Hematopoietic multipotent progenitor cell treated with erythropoietin and hydrocortisone succinate and interleukin-3 and kit ligand, for 4 days (in vitro differentiated cells): ENCODE measurements at regions not wholly inside any gene's neighbourhood (a gene's known extent, or its start where the extent isn't known, plus 50 kb on each side); places are given as distances from the start of the nearest gene placed in this dataset.

Experiments used
- DNase-seq: peaks from one replicate; pipeline ENCODE4 v3.0.0-alpha.2; 2015

DNA sequence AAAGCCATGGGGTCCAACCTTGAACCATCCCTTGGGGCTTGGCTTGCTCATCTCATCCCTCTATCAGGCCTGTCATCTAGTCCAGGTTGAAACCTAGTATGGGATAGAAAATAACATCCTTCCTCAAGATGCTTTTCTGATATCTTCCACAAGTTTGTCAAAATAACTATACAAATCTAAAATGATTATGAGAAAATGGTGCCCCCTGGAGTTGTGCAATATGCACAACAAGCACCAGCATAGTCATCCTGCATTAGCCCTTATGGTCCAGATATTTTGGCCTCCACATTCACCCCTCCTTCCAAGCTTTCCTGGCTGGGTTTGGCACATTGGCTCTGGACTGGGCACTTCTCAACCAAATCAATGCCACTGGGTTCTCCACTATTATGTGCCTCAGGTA, 101.2 kb downstream of the TBX19 start:
- DNase-seq: no peak

- DNase-seq: no peak
Observed at GRCh38 chr1:168380945-168381344, 100.3 kb downstream of the TBX19 start.

DNA sequence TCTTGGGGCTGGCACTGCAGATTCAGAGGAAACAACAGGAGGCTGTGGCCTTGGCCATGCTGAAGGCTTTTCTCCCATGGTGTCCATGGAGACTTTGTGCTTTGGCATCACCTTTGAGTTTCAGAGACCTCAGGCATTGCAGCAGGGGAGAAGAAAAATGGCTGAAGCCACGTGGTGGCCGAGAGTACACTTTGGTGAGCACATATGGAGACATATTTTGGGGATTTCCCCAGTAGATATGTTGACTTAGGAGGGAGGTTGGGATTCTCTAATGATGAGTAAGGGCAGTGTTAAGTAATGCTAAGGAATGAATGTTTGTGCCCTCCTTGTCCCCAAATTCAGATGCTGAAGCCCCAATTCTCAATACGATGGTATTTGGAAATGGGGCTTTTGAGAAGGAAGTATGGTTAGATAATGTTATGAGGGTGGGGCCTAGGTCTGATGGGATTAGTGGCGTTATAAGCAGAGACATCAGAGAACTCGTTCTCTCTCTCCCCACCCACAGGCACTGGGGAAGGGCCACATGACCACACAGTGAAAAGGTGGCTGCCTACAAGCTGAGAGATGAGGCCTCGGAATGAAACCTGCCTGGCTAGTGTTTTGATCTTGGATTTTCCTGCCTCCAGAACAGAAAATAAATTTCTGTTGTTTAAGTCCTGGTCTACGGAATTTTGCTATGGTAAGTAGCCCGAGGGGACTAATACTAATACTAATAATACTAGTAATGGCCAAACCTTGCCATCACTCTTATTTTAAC, 98.6 kb downstream of the TBX19 start:
- DNase-seq: no peak

- DNase-seq: no peak
Observed at GRCh38 chr1:168375566-168376300, 95.1 kb downstream of the TBX19 start.

DNA sequence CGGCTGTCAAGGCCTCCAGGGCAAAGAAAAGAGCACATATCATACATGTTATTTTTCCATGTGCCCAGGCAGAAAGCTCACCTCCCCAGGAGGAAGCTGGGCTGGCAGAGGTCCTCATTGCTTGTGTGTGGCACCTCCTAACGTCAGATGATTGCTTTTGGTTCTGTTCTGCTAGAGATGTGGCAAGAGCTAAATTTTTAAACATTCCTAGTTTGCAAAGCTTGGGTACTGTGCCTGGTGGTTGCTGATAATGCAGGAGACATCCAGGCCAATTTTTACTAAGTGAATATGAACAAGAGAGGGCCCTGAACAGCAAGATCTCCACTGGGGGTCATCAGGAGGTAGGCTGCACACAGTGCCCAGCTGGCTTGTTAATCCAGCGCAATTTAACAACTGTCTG, 93.9 kb downstream of the TBX19 start:
- DNase-seq: peak; percentile 64

DNA sequence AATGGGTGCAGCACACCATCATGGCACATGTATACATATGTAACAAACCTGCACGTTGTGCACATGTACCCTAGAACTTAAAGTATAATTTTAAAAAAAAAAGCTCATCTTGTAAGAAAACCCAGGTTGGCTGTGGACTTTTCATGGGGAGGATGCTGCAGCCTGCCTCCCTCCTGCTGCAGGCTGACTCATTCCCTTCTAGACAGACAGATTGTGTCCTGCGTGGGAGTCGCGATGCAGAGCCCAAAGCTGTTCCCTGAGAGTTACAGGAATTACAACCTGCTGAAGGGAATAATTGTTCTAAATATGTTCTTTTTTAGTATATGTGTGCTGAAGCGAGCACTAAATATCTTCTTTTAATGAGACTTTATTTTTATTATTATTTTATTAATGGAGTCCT, 93.2 kb downstream of the TBX19 start:
- DNase-seq: no peak

GRCh38 chr1:168372861-168373371, 92.2 kb downstream of the TBX19 start:
- DNase-seq: peak; percentile 52

DNA sequence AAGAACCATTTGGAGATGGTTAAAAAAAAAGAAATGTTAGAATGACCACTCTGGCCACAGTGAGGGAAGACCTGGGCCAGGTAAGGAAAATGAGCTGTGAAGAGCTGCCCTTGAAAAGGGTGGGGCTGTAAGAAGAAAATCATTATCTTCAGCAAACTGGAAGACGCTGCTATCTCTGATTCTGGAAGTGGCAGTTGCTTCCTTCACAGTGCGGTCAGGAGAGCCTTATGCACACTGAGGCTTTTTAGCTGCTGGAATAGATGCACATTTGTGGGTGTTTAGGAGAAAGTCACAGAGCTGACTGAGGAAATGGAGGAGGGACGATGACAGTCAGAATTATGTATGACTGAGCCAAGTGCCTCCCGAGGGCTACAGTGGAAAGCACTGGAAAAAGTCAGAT, 91.6 kb downstream of the TBX19 start:
- DNase-seq: peak; percentile 87

DNA sequence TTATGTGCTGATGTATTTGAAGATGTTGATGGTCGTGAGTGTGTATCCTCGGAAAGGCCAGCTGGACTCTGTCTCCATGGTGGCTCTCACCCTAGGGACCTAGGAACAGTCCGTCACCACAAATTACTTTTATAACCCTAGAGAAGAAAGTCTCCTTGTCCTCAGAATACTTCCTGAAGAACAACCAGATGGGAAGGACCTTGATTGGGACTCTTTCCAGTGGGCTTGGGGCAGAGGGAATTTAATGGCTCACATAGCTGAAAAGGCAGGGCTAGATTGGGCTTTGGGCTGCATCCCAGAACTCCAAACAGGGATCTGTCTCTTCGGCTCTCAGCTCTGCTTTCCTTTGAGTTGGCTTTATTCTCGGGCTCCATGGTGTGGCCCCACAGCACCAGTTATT, 90.8 kb downstream of the TBX19 start:
- no peak for DNase-seq

DNA sequence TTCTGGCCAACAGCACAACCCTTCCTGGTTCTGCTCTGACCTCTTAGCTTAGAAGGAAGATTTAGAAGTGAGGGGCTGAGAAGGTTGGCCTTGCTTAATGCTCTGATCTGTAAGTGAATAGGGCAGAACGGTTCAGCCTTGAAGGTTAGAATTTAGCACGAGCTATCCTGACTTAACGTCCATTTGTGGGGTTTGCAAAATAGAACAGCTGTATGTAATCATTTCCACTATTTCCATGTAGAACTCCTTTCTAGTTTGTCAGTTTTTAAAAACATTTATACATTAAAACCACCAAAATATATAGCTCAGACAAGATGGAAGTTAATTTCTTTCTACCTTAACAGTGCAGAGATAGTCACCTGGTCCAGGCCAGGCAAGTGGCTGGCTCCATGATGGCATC, 89.9 kb downstream of the TBX19 start:
- DNase-seq: no peak

DNA sequence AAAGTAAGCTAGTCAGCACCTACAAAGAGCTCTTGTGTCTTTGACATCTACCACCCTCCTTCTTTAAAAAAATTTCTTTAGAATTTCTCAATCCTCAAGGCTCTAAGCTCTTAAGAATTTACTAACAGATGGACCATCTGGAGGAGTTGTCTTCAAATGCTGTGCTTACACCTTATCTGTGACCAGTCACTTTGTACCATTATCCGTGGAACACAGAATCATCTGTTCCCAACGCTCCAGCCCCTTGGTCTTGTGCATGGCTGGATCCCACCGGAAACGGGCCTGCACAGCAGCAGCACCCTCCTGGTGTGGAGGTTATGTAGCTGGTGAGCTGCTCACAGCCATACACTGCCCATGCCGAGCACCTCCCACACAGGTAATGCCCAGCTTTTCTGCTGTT, 89.0 kb downstream of the TBX19 start:
- DNase-seq: no peak

DNA sequence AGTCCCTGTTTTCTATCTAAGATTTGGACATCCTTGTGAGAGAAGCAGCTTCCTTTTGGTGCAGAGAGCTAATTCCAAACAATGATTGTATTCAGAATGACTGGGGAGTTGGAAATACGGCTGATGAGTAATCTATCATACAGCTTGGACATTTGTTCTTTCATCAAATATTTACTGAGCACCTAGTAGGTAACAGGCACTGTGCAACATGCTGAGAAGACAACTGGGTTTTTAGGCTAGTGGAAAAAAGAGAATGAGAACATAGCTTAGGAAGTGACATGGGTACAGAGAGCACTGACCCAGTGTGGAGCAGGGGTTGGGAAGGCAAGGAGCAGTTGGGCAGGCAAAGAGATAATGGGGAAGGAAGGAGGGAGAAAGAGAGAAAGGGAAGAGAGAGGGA, 87.5 kb downstream of the TBX19 start:
- no peak for DNase-seq

DNA sequence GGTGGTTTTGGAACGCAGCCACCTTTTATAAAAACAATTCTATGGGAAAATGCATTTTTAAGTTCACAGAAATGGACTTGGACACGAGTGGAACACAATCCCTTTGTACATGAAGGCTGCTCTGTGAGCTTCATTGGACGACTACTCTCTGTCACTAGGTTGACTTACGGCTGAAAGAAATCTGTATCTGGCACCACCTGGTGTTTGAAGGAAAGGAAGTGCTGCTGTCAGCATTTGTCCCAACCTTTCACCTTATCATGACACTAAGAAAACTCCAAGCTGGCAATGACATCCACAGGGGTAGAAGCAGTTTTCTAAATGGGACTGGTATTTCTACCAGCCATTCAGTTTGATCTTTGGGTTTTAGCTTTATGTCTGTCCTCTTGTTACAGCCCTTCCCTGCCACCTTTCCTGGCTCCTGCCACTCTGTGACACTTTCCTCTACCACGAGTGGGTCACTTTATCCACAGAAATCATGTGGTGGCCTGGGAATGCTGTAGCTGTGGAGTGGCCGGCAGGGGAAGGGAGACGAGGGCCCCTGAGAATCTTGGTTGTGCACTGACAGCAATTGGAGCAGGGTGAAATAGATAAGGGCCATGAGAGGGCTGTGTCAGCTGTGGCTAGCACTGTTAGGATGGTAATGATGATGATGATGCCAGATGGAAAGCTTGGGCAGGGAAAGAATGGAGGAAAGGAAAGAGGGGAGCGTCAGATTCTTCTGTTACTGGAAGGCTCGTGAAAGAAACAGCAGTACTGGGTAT, 85.2 kb downstream of the TBX19 start:
- peak; percentile 57 for DNase-seq
